ENCODE measurements at regions not wholly inside any gene's neighbourhood (a gene's known extent, or its start where the extent isn't known, plus 50 kb on each side); places are given as distances from the start of the nearest gene placed in this dataset.

DNA sequence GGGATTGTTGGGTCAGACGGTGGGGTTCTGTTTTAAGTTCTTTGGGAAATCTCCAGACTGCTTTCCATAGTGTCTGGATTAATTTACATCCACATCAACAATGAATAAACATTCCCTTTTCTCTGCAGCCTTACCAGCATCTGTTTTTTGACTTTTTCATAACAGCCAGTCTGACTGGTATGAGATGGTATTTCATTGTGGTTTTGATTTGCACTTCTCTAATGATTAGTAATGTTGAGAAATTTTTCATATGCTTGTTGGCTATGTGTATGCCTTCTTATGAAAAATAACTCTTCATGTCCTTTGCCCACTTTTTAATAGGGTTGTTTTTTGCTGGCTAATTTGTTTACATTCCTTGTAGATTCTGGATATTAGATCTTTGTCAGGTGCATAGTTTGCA lies 140.8 kb upstream of the CNTN1 start:
- intact Hi-C loops (cut with DNase I), result no loop called here

DNA sequence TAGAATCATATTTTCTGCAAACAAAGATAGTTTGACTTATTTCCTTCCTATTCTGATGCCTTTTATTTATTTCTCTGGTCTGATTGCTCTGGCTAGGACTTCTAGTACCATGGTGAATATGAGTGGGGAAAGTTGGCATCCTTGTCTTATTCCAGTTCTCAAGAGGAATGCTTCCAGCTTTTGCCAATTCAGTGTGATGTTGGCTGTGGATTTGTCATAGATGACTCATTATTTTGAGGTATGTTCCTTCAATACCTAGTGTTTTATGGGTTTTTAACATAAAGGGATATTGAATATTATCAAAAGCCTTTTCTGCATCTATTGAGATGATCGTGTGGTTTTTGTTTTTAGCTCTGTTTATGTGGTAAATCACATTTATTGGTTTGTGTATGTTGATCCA lies 139.4 kb upstream of the CNTN1 start:
- Histone ChIP-seq H3K4me3 (no peak overlapping the region), H3K27me3 (no peaks in the 10 kb centered on the region), H3K27ac (no peak overlapping the region), H3K4me1 (replicated peaks in 1 of 2) (no peaks in the 10 kb centered on the region), H3K9me3 (replicated peaks in 1 of 3) (no peaks in the 10 kb centered on the region), H3K36me3 (replicated peaks in 1 of 2) (no peaks in the 10 kb centered on the region)
- TF ChIP-seq, protein P1, sequence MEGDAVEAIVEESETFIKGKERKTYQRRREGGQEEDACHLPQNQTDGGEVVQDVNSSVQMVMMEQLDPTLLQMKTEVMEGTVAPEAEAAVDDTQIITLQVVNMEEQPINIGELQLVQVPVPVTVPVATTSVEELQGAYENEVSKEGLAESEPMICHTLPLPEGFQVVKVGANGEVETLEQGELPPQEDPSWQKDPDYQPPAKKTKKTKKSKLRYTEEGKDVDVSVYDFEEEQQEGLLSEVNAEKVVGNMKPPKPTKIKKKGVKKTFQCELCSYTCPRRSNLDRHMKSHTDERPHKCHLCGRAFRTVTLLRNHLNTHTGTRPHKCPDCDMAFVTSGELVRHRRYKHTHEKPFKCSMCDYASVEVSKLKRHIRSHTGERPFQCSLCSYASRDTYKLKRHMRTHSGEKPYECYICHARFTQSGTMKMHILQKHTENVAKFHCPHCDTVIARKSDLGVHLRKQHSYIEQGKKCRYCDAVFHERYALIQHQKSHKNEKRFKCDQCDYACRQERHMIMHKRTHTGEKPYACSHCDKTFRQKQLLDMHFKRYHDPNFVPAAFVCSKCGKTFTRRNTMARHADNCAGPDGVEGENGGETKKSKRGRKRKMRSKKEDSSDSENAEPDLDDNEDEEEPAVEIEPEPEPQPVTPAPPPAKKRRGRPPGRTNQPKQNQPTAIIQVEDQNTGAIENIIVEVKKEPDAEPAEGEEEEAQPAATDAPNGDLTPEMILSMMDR (IDR thresholded peaks at IDR 0.05), result no peak
- TF ChIP-seq POLR2A (IDR thresholded peaks at IDR 0.05), result no peak
- 40 to 79% (median 76%) methylated on average over 1 of the region's 1 CpG for WGBS, 4 donors
- intact Hi-C loops (cut with DNase I), result no loop called here
- DNase-seq, result no peak

More for the DNA sequence above, 140.8 kb upstream of the CNTN1 start:
- TF ChIP-seq, protein P1 (IDR thresholded peaks at IDR 0.05), result no peak
- no peak for TF ChIP-seq POLR2A (IDR thresholded peaks at IDR 0.05)
- Histone ChIP-seq H3K27me3 (no peaks in the 10 kb centered on the region), H3K9me3 (replicated peaks in 1 of 3) (no peaks in the 10 kb centered on the region), H3K36me3 (replicated peaks in 1 of 2) (no peaks in the 10 kb centered on the region), H3K27ac (no peak overlapping the region), H3K4me1 (replicated peaks in 1 of 2) (no peaks in the 10 kb centered on the region), H3K4me3 (no peak overlapping the region)
- no peak for DNase-seq
- 72 to 84% (median 76%) methylated on average over 1 of the region's 1 CpG for WGBS, 4 donors

- no peak for DNase-seq
- Histone ChIP-seq H3K9me3 (replicated peaks in 1 of 3) (no peaks in the 10 kb centered on the region), H3K27ac (no peak overlapping the region), H3K36me3 (replicated peaks in 1 of 2) (no peaks in the 10 kb centered on the region), H3K4me3 (no peak overlapping the region), H3K27me3 (no peaks in the 10 kb centered on the region), H3K4me1 (replicated peaks in 1 of 2) (no peaks in the 10 kb centered on the region)
- intact Hi-C loops (cut with DNase I), result no loop called here
- TF ChIP-seq, protein P1 (IDR thresholded peaks at IDR 0.05), result no peak
- no peak for TF ChIP-seq POLR2A (IDR thresholded peaks at IDR 0.05)
- 66 to 82% (median 72%) methylated on average over 2 of the region's 2 CpGs for WGBS, 4 donors
Measured at GRCh38 chr12:40557980-40558379, 134.3 kb upstream of the CNTN1 start.

GRCh38 chr12:40559865-40560264 lies 132.4 kb upstream of the CNTN1 start:
- TF ChIP-seq POLR2A (IDR thresholded peaks at IDR 0.05), result no peak
- TF ChIP-seq, protein P1 (IDR thresholded peaks at IDR 0.05), result no peak
- H3K36me3 ChIP-seq (replicated peaks in 1 of 2), result no peaks in the 10 kb centered on the region
- H3K4me3 ChIP-seq, result no peak overlapping the region
- DNase-seq, result no peak
- H3K4me1 ChIP-seq (replicated peaks in 1 of 2), result no peaks in the 10 kb centered on the region
- no peaks in the 10 kb centered on the region for H3K9me3 ChIP-seq (replicated peaks in 1 of 3)
- H3K27ac ChIP-seq, result no peak overlapping the region
- H3K27me3 ChIP-seq, result no peaks in the 10 kb centered on the region
- intact Hi-C loops (cut with DNase I), result no loop called here
